Activated CD4-positive, alpha-beta T cell treated with anti-CD3 and anti-CD28 coated beads, Interleukin-2, amount 50 U/mL, for 48 hours (primary cell): ENCODE measurements at regions not wholly inside any gene's neighbourhood (a gene's known extent, or its start where the extent isn't known, plus 50 kb on each side); places are given as distances from the start of the nearest gene placed in this dataset.
"Not testable (repeated sequence)": the region's sequence is repeated elsewhere in the genome, so short reads cannot be mapped to it uniquely, and the experiment has no call there.

Source experiments
- DNase-seq, 2 experiments: peaks; one replicate each; pipeline ENCODE4 v3.0.0-alpha.2; 2020

DNA sequence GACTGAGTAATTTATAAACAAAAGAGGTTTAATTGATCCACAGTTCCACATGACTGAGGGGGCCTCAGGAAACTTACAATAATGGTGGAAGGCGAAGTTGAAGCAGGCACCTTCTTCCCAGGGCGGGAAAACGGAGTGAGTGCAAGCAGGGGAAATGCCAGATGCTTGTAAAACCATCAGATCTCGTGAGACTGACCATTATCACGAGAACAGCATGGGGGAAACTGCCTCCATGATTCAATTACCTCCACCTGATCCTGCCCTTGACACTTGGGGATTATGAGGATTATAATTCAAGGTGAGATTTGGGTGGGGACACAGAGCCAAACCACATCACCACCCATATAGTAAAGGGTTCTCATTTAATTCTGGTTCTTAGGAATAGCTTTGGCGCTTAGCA lies 219.5 kb upstream of the ATP5MC3 start:
- no peak for DNase-seq

DNA sequence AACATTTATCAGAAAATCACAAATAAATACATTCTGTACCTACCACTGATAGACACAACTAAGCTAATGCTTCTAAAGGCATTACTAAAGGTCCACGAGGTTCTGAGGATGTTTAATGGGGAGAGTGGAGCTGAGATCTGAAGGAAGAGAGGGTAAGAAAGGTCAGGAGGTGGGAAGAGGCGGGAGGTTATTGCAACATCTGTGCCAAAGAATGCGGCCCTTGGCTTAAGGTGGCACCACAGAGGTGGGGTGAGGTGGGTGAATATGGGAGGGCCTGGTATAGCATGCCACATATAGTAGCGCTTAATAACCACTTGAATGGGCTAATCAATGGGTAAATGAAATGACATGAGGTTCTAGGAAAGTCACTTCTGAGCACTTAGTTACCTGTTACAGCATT lies 217.8 kb upstream of the ATP5MC3 start:
- no peak for DNase-seq

- DNase-seq: no peak
These were observed 217.3 kb upstream of the ATP5MC3 start for GRCh38 chr2:175398848-175399247.

GRCh38 chr2:175396696-175397095 lies 215.2 kb upstream of the ATP5MC3 start:
- no peak for DNase-seq

GRCh38 chr2:175393851-175394250 lies 212.3 kb upstream of the ATP5MC3 start:
- DNase-seq: no peak

DNA sequence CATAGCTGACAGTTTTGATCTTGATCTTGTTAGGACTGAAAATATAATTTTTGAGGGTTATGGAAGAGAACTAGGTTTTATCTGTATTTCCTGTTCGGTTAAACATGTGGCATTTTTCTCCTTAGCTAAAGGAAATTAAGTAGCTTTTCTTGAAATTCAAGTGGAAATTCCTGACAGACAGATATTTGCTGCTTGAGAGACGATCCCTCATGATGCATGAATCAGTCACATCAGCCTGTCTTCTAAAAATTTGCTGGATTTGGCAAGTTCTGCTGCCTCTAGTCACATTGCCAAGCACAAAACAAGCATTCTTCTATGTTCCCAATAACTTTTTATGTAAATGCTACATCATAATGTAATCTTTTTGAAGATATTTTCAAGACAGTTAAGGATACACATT lies 201.8 kb upstream of the ATP5MC3 start:
- no peak for DNase-seq

GRCh38 chr2:175373729-175374128 lies 192.2 kb upstream of the ATP5MC3 start:
- DNase-seq: no peak

DNA sequence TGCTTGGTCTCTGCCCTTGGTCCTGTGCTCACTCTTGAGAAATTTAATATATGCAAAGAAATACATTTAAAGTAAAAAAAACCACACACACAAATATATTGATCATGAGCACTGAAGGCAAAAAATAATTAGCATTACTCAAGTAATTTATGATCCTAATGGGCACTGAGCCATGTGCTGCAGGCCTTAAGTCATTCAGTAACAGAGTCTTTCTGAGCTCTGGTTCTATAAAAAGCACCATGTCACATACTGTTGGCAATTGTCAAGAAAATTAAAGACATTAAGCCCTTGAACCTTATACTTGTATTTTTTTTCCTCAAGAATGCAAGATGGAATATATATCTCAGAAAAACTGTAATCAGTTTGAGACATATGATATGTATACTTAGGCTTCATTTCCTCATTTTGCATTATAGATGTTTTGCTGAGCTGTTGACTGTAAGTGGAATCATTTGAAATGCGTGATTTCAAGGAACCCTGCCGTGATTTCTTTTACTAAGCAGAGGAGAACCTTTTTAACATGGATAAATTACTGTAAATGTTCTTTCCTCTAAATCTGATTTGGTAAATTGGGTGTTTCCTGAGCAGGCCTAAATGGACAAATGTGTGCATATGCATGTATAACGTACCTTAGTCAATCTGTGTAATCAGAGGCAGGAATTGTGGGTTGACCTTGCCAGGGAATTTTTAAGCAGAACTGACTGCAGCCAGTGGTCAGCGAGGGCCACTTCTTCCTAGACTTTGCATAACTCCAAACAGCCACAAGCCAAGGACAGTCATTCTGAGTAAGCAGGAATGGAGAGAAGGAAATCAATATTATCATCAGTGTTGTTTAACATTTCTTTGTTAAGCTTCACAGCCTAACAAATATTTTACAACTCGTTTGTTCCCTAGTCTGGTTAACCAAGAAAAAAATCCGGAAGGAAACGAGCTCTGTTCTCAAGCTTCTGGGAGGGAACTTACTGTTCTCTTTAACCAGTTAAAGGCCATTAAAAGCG lies 191.5 kb upstream of the ATP5MC3 start:
- DNase-seq: no peak

DNA sequence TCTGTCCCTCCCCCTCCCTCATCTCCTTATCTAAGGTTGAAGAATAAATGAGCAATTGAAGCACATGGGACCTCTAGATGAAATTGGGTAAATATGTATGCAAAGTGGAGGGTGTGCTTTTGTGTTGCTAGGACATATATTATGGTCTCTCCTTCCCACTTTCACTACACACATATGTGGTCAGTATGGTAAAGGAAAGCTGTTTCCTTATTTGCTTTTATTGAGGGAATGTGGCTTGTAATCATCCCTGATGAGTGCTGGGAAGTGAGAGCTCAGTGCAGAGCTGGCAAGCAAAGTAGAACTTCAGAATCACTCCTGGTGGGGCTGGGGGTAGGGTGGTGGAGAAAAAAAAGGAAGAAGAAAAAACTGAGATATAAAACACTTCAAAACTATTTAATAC lies 189.9 kb upstream of the ATP5MC3 start:
- DNase-seq: no peak

GRCh38 chr2:175366815-175367214 lies 185.3 kb upstream of the ATP5MC3 start:
- peak; percentile 10 to 12 for DNase-seq

DNA sequence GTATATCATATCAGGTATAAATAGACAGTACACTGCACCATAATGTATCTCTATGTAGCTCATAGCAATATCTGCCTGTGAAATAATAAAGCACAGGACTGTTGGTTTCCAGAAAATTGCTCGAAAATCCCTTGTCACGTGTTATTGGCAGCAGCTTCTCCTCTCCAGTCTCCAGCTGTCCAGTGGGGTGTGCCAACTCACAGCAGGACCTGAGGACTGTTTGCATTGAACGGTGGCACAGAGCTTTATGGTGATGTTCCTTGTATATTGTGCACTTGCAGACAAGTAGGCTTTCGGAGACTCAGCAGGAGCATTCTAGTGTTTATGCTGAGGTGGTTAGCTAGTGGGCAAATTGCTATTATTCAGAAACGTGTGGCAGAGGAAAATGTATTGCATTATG lies 182.2 kb upstream of the ATP5MC3 start:
- no peak for DNase-seq

DNA sequence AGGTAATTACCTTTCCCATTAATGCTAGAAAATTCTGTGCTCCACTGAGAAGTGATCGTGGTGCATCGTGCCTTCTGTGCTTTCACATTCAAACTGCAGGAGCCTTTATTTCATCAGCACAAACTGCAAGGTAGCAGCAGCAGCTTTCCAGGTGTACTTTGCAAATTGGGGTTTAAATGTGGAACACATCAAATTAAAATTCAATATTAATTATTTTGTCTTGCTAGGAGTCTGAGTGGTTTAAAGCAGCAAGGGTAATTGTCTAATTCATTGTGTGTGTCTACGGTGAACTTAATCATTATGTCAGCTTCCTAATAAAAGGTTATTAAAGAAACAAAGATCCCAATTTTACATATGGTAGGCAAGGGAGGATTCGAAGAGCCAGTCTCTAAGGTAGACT lies 180.8 kb upstream of the ATP5MC3 start:
- DNase-seq: no peak

DNA sequence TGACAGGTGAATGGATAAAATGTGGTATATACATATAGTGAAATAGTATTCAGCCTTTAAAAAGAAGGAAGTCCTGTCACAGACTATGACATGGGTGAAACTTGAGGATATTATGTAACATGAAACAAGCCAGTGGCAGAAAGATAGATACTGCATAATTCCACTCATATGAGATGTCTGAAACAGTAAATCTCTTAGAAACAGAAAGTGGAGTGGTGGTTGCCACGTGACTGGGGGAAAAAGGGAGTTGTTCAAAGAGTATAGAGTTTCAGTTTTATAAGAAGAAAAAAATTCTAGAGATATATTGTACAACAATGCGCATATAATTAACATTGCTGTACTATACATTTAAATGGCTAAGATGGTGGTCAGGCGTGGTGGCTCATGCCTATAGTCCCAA lies 178.2 kb upstream of the ATP5MC3 start:
- DNase-seq: no peak

DNA sequence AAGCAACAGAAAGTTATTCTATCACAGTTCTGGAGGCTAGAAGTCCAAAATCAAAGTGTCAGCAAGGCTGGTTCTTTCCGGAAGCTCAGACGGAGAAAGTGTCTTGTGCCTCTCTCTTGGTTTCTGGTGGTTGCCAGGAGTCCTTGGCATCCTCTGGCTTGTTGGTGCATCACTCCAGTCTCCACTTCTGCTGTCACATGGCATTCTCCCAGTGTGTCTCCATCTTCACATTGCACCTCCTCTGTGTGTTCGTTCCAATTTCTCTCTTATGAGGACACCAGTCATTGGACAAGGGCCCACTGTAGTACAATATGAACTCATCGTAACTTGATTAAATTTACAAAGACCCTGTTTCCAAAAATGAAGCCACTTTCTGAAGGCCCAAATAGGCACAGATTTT lies 175.4 kb upstream of the ATP5MC3 start:
- DNase-seq: no peak

DNA sequence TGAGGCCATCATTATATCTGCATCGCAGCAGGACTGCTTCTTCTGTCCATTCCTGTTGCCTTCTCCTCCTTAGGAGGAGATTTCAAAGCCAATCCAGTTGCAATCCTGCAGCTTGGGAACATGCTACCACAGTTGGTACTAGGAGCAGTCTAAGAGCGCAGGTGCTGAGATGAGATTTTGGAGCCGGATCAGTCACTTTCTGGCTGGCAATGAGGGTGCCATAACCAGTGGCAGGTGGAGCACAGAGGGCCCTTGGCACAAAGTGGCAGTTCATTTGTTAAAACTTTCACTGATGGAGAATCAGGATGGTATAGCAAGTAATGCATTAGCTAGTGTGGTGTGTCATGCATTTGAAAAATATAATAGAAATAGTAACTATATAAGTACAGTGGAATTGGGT lies 173.7 kb upstream of the ATP5MC3 start:
- DNase-seq: no peak

- DNase-seq: no peak
These were observed 171.8 kb upstream of the ATP5MC3 start for GRCh38 chr2:175353275-175353674.

- no peak for DNase-seq
These were observed 170.0 kb upstream of the ATP5MC3 start for GRCh38 chr2:175351512-175351911.

DNA sequence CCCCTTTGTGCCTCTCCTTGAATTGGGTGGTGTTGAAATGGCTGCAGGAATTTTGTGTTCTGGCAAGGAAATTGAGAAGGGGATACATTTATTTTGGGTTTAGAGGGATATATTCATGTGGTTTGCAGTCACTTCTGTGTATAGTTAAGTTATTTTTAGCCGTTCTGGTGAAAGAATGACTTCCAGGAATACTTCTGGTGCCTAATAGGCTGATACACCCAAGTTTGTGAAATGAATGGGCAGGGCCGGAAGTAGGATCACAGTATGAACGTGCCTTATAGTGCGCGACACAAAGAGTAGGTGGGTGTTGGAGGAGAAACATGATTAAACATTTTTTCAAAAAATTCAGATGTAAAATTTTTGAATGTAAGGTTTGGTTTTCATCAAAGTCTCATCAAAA lies 168.6 kb upstream of the ATP5MC3 start:
- no peak for DNase-seq

DNA sequence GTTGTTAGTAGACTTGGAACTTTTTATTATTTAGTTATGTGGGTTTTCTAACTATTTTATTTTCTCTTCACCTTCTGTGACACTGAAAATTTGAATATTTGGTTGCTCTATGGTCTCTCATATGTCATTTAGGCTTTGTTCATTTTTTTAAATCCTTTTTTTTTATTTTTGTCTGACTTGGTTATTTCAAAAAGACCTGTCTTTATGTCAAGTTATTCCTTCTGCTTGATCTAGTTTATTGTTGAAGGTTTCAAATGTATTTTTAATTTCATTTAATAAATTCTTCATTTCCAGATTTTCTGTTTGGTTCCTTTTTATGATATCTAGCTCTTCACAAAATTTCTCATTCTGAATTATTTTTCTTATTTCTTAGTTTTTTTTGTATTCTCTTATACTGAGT lies 160.6 kb upstream of the ATP5MC3 start:
- DNase-seq: no peak

DNA sequence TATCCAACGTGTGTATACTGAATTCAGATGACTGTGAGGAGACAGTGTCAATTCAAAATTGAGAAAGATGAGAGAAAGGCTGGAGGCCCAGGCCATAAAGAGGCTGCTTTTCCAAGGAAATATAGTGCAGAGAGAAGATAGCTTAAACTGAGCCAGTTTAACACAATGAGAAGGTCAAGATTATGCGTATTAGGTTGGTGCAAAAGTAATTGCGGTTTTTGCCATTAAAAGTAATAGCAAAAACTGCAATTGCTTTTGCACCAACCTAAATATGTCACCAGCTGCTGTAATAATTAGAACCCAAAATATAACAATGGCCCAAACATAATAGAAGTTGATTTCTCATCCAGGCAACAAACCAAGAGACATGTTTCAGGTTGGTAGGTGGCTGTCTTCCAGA lies 148.7 kb upstream of the ATP5MC3 start:
- no peak for DNase-seq

DNA sequence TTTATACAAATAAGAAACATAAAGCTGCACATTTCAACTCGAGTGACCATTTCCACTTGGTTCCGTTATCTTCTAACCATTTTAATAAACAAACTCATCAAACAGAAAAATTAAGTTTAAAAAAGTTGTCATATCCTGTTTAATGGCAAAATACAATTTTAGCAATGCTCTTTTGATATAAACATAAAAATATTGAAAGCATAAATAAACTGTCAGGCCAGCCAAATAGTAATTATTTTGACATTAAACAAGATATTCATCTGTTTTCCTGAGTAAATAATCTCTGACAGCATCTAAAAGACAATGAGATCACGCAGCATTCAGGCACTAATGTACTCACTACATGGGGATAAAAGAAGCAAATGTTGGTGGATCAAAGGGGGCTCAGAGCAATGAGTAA lies 145.3 kb upstream of the ATP5MC3 start:
- no peak for DNase-seq

DNA sequence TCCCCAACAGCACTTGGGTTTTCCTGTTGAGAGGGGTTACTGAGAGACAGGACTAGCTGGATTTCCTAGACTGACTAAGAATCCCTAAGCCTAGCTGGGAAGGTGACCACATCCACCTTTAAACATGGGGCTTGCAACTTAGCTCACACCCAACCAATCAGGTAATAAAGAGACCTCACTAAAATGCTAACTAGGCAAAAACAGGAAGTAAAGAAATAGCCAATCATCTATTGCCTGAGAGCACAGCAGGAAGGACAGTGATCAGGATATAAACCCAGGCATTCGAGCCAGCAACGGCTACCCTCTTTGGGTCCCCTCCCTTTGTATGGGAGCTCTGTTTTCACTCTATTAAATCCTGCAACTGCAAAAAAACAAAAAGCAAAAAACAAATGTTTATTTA lies 144.7 kb upstream of the ATP5MC3 start:
- DNase-seq: not testable (repeated sequence)

DNA sequence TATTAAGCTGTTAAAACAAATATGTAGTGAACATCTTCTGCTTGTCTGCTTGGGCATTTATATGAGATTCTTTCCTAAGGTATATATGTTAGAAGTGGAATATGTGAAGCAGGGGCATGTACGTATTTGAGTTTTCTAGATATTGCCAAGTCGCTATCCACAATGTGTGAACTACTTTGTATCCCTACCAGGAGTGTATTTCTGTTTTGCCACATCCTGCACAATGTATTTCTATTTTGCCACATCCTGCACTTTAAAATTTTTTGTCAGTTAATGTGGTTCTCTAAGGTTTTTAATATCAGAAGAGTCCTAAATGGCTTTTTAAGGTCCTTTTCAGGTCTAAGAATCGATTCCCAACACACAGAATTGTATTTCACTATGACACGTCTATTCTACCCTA lies 141.7 kb upstream of the ATP5MC3 start:
- no peak for DNase-seq

GRCh38 chr2:175318542-175318941 lies 137.0 kb upstream of the ATP5MC3 start:
- DNase-seq: no peak

DNA sequence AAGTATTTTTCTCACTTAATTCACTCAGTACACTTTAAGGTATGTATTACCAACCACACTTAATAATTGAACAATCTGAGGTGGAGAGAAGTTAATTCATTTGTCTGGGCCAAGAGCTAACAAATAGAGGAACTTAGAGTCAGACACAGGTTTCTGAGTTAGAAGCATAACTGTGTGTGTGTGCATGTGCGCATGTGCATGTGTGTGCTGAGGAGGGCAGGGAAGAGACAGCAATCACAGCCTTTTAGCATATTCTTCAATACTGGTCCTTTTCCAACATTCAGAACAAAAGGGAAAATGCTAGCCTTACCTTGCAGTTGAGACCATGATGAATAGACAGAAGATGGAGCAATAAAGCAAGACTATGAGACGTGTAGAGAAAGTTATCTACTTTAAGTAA lies 136.2 kb upstream of the ATP5MC3 start:
- no peak for DNase-seq
